GM12874 (cell line): ENCODE measurements at regions not wholly inside any gene's neighbourhood (a gene's known extent, or its start where the extent isn't known, plus 50 kb on each side); places are given as distances from the start of the nearest gene placed in this dataset.

ENCODE experiments used
- TF ChIP-seq, protein P1 (sequence below): IDR thresholded peaks from 2 replicates; pipeline ENCODE4 v1.5.1; 2011; ENCODE audit warnings: low read depth, mild to moderate bottlenecking, control low read depth, low read length, moderate library complexity; ENCODE audit not compliant: insufficient read depth

DNA sequence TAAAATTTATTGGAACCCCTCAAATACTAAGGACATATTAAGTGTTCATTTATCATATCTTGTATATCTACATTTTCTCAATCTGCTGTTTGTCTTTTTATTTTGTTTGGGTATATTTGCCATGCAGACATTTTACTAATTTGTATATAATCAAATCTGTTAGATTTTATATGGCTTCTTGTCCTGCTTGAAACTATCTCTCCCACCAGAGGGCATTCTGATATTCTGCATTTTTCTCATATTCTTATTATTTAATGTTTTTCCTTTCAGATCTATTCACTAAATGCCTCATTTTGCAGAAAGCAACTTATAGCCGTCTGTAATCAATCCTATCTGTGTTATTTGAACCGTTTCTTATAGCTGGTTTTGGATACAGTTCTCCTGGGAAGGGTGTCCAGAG, 745.5 kb downstream of the LRRIQ3 start:
- TF ChIP-seq, protein P1, sequence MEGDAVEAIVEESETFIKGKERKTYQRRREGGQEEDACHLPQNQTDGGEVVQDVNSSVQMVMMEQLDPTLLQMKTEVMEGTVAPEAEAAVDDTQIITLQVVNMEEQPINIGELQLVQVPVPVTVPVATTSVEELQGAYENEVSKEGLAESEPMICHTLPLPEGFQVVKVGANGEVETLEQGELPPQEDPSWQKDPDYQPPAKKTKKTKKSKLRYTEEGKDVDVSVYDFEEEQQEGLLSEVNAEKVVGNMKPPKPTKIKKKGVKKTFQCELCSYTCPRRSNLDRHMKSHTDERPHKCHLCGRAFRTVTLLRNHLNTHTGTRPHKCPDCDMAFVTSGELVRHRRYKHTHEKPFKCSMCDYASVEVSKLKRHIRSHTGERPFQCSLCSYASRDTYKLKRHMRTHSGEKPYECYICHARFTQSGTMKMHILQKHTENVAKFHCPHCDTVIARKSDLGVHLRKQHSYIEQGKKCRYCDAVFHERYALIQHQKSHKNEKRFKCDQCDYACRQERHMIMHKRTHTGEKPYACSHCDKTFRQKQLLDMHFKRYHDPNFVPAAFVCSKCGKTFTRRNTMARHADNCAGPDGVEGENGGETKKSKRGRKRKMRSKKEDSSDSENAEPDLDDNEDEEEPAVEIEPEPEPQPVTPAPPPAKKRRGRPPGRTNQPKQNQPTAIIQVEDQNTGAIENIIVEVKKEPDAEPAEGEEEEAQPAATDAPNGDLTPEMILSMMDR: no peak

- TF ChIP-seq, protein P1: no peak
Observed at GRCh38 chr1:73411479-73411878, 786.5 kb downstream of the LRRIQ3 start.

GRCh38 chr1:73401666-73402065, 796.3 kb downstream of the LRRIQ3 start:
- TF ChIP-seq, protein P1: no peak

- TF ChIP-seq, protein P1: no peak
Observed at GRCh38 chr1:73382966-73383365, 815.0 kb downstream of the LRRIQ3 start.

DNA sequence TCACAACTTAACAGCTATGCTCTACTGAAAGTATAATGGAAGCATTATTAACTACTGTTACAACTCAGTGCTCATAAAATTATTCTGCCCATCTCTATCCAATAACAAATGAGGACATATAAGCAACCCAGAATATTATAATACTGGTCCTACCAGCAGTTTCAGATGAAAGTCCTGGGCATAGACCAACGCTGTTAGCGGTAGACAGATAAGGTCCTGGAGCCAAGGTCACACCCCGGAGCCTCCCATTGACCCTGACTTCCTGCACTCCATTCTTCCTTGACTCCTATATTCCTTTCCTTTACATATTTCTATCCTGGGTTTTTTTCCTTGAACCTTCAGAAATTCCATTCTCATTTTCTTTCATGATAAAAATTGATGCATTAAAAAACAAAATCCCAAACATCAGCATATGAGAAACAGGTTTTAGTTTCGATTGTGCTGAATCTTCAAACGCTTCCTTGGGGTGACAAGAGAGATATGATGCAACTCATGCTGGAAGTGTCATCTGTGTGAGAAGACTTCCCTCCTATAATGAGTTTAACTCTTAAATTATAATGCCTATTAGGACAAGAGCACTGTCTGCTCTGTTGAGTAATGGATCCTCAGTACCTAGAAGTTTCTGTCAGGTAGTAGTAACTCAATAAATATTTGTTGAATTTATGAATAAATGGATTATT, 831.1 kb downstream of the LRRIQ3 start:
- TF ChIP-seq, protein P1: no peak

DNA sequence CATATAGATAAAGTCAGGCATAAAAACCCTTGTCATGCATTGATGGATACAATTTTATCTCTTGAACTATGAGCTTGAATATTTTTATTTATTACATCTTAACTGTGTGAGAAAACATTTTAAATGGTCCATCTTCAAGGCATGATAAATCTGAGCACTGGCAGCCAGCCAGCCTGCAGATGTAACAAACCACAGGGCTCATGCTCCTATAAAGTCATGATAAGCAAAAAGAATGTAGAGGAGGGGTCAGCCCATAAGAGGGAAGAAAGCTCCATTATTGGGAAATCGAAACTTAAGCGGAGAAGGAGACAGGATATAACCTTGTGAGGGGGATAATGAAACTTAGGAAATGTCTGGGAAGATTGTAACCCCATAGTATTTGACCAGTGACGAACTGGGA, 839.0 kb downstream of the LRRIQ3 start:
- TF ChIP-seq, protein P1: no peak

- TF ChIP-seq, protein P1: no peak
Observed at GRCh38 chr1:73356485-73356884, 841.5 kb downstream of the LRRIQ3 start.
